GM19023 (cell line): ENCODE measurements at regions not wholly inside any gene's neighbourhood (a gene's known extent, or its start where the extent isn't known, plus 50 kb on each side); places are given as distances from the start of the nearest gene placed in this dataset.

Source experiments
- ATAC-seq: cut with Tn5 transposase; IDR thresholded peaks from one replicate; pipeline ENCODE4 v1.9.1; 2021; ENCODE audit warnings: mild to moderate bottlenecking, moderate library complexity; ENCODE audit not compliant: unreplicated experiment

DNA sequence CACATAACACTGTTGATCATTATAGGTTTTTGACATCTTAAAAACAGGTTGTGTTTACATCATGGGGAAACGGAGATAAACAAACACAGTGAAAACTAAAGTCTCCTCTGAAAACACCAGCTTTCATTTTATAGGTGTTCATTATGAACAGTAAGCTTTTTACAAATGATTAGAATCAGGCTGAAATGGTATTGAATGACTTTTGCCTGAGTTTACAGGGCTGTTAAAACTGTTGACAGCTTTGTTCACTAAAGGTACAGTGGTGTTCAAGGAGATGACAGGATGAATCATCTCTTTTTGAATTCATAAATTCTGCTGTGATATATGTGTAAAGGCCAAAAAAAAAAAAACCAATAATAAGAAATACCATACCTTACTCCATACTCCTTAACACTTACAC lies 184.6 kb upstream of the CNTN5 start:
- no peak for ATAC-seq

GRCh38 chr11:98842187-98842586 lies 178.6 kb upstream of the CNTN5 start:
- no peak for ATAC-seq

- ATAC-seq: no peak
These were observed 158.6 kb upstream of the CNTN5 start for GRCh38 chr11:98862169-98862568.

- no peak for ATAC-seq
These were observed 149.1 kb upstream of the CNTN5 start for GRCh38 chr11:98871690-98872089.

DNA sequence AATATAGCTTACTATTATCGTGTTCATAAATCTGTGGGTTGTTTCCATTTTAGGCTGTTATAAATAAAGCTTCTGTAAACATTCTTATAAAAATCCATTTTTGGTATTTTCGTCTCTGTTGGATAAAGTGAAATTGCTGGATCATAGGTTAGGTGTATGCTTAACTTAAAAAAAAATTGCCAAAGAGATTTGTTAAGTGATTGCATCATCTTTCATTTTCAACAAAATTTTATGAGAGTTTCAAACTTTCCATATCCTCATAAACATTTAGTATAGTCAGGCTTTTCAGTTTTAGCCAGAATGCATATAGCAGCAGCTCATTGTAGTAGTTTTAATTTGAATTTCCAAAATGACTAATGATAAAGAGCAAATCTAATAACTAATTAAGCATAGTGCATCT lies 146.7 kb upstream of the CNTN5 start:
- no peak for ATAC-seq

DNA sequence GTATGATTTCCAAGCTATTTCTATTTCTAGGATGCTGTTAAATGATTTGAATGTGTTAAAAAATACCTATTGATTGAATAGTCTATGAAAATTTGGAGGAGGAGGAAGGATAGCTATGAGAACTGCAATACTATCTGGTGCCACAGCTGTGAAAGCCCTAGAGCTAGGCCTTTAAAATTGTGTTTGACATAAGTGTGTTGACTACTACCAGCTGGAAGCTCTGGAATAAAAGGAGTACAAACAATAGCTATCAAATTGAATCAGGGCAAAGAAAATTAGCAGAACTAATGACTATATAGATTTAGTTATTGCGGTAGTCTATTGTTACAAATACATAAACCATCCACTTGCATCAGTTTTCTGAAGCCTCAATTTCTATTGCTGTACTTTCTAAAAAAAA lies 124.8 kb upstream of the CNTN5 start:
- no peak for ATAC-seq

DNA sequence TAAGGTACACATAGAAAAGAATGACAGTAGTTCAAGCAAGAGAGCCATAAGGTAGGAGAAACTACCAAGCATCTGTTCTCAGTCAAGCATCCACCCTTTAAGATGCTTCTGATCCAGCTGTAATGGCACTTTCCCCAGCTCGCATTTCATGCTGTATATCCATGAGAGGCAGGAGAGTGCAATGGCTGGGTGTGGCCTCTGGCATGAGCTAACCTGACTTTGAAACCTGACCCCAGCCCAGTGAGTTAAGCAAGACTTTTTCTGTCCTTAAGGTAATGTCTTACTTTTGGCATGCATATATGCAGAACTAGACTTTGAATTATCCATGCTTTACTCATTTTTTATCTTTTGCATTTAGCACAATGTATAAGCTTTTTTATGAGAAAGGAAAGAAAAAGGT lies 79.8 kb upstream of the CNTN5 start:
- ATAC-seq: no peak

DNA sequence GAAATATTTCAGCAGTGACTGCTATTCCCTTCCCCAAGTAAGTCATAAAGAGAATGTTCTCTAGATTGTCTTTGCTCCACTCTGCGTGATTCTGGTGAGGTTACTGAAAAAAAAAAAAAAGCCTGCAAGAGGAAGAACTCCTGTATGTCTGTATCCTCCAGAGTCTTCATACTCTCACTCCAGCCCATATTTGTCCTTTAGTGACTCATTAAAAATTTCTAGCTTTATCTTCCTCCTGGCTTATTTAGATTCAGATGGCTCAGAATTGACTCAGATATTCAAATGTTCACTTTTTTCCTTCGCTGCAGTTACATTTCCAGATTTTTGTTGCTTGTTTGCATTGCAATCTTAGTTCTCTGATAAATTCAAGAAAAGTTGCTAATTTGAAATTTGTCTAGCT lies 76.3 kb upstream of the CNTN5 start:
- no peak for ATAC-seq

- ATAC-seq: no peak
These were observed 68.6 kb upstream of the CNTN5 start for GRCh38 chr11:98952107-98952506.

DNA sequence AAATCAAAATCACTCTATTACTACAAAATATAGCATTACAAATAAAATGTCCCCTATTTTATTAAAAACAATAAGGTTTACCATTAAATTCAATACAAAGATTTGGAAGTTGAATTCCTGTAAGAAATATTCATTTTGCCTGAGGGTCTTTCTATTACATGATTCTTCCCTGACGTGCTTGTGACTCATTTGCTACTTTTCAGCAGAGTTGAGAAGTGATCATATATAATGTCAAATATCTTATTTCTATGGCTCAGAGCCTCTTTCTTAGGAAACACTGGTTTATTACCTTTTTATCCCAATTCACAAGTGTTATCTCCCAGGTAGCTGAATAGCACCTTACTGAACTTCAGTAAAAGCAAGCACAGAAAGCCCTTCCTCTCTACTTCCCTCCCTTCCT lies 65.2 kb upstream of the CNTN5 start:
- no peak for ATAC-seq

DNA sequence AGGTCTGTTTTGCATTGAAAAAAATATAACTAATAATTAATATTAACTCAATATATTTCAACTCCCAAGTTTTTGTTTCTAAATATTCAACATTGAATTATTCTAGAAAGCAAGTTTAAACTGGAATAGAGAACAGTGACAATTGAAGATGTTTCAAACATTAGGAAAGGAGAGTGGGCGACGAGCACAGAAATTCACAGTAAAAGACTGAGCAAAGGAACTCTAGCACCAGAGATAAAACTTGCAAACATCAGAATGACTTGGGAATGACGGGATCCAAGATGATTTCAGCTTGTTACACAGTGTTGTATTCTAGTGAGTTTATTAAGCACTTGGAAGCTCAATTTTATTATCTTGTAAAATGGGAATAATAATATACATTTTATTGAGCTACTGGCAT lies 56.6 kb upstream of the CNTN5 start:
- no peak for ATAC-seq

DNA sequence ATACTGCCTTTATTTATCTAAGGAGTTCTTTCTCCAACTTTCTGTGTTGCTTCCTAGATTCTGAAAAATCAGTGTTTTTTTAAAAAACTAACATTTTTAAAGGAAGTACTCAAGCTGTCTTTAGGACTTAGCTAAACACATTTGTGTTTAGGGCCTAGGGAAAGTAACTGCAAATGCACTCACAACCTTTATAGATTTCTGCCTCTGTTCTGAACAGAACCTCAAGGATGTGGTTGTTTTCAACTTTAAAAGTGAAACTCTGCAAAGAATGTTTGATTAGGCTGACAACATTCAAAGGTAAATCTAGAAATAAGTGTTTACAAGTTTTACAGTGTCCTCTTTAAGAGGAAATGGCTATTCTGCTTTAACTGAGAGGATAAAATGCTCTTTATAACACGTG lies 55.4 kb upstream of the CNTN5 start:
- ATAC-seq: no peak

- no peak for ATAC-seq
These were observed 55.0 kb upstream of the CNTN5 start for GRCh38 chr11:98965775-98966174.

DNA sequence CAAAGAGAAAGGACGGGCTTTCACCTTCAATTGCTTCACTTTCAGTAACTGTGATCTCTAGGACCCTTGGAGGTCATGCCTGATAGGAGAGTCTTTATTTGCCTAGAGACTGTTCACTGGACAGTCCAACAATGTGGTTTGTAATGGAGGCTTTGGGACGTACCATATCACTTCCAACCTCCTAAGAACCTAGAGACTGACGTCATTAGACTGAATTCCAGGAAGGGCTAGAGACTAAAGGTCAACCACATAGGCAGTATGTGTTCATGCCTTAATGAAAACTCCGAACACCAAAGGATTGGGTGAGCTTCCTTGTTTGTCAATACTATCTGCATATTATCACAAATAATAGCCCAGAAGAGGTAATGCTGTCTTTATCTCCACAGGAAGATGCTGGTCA lies 53.7 kb upstream of the CNTN5 start:
- no peak for ATAC-seq
